Smooth muscle cell (in vitro differentiated cells): ENCODE measurements at regions not wholly inside any gene's neighbourhood (a gene's known extent, or its start where the extent isn't known, plus 50 kb on each side); places are given as distances from the start of the nearest gene placed in this dataset.

ENCODE experiments used
- DNase-seq: peaks from one replicate; lab custom pipeline; 2025; ENCODE audit not compliant: unreplicated experiment; lab: John Stamatoyannopoulos, UW
- H2AFZ ChIP-seq: fragments of 200-600 bp; sonication (generic); 2 replicates; pipeline ENCODE4 v1.6.0; 2016; ENCODE audit warnings: antibody characterized with exemption, low read depth, mild to moderate bottlenecking
- H3F3A ChIP-seq: fragments of 200-600 bp; sonication (generic); 2 replicates; pipeline ENCODE4 v1.6.0; 2017; ENCODE audit warnings: antibody characterized with exemption, low read depth
- H3K27ac ChIP-seq: fragments of 200-600 bp; sonication (generic); 2 replicates; pipeline ENCODE4 v1.5.1; 2016; ENCODE audit warnings: low read depth, mild to moderate bottlenecking
- H3K27me3 ChIP-seq: fragments of 200-600 bp; sonication (generic); 2 replicates; pipeline ENCODE4 v1.6.1; 2016; ENCODE audit warnings: low read depth, mild to moderate bottlenecking
- H3K36me3 ChIP-seq: fragments of 200-600 bp; sonication (generic); 2 replicates; pipeline ENCODE4 v1.5.1; 2016; ENCODE audit warnings: low read depth
- H3K4me1 ChIP-seq: fragments of 200-600 bp; sonication (generic); 2 replicates; pipeline ENCODE4 v1.5.1; 2016; ENCODE audit warnings: low read depth
- H3K4me2 ChIP-seq: fragments of 200-600 bp; sonication (generic); 2 replicates; pipeline ENCODE4 v1.6.0; 2016; ENCODE audit warnings: mild to moderate bottlenecking
- H3K4me3 ChIP-seq: fragments of 200-600 bp; sonication (generic); 2 replicates; pipeline ENCODE4 v1.5.1; 2016; ENCODE audit warnings: mild to moderate bottlenecking
- H3K79me2 ChIP-seq: fragments of 200-600 bp; sonication (generic); 2 replicates; pipeline ENCODE4 v1.6.0; 2016; ENCODE audit warnings: low read depth, mild to moderate bottlenecking
- H3K9ac ChIP-seq: fragments of 200-600 bp; sonication (generic); 2 replicates; pipeline ENCODE4 v1.6.0; 2016; ENCODE audit warnings: low read depth
- H3K9me3 ChIP-seq: fragments of 200-600 bp; sonication (generic); replicated peaks from 2 replicates; pipeline ENCODE4 v1.5.1; 2016; ENCODE audit warnings: low read depth
- H4K20me1 ChIP-seq: fragments of 200-600 bp; sonication (generic); 2 replicates; pipeline ENCODE4 v1.6.0; 2016; ENCODE audit warnings: low read depth
- CTCF ChIP-seq: fragments of 200-600 bp; sonication (generic); IDR thresholded peaks from 2 replicates; pipeline ENCODE4 v1.5.1; 2017; ENCODE audit warnings: borderline replicate concordance, mild to moderate bottlenecking, antibody characterized with exemption; ENCODE audit not compliant: insufficient read depth, poor library complexity, severe bottlenecking
- WGBS: methylation state at CpG from one replicate; pipeline ENCODE4 v1.1.7; 2016; ENCODE audit warnings: low lambda C conversion rate; 5-methylcytosine and 5-hydroxymethylcytosine counted together

- H3K9ac ChIP-seq: no peak overlapping the region
- no peak for DNase-seq
- H3K79me2 ChIP-seq: no peaks in the 10 kb centered on the region
- H3K4me3 ChIP-seq: no peak overlapping the region
- H4K20me1 ChIP-seq: no peaks in the 10 kb centered on the region
- H2AFZ ChIP-seq: no peak overlapping the region
- no peaks in the 10 kb centered on the region for H3K4me1 ChIP-seq
- no peaks in the 10 kb centered on the region for H3K36me3 ChIP-seq
- WGBS: 92% methylated on average over 3 of the region's 3 CpGs
- TF ChIP-seq CTCF: no peak
- H3K4me2 ChIP-seq: no peak overlapping the region
- H3K27me3 ChIP-seq: no peaks in the 10 kb centered on the region
- H3K27ac ChIP-seq: no peak overlapping the region
- H3F3A ChIP-seq: no peaks in the 10 kb centered on the region
- no peaks in the 10 kb centered on the region for H3K9me3 ChIP-seq
These were observed 174.4 kb downstream of the CARTPT start for GRCh38 chr5:71893451-71893850.

GRCh38 chr5:71894091-71894490, 175.0 kb downstream of the CARTPT start:
- Histone ChIP-seq H4K20me1 (no peaks in the 10 kb centered on the region), H3K27ac (no peak overlapping the region), H2AFZ (no peak overlapping the region), H3K4me3 (no peak overlapping the region), H3K4me1 (no peaks in the 10 kb centered on the region), H3K9me3 (no peaks in the 10 kb centered on the region), H3K79me2 (no peaks in the 10 kb centered on the region), H3F3A (no peaks in the 10 kb centered on the region), H3K36me3 (no peaks in the 10 kb centered on the region), H3K27me3 (no peaks in the 10 kb centered on the region), H3K4me2 (no peak overlapping the region), H3K9ac (no peak overlapping the region)
- TF ChIP-seq CTCF: no peak
- DNase-seq: no peak
- WGBS: 88% methylated on average over 3 of the region's 3 CpGs

GRCh38 chr5:71895546-71895945, 176.5 kb downstream of the CARTPT start:
- H3K4me3 ChIP-seq: no peak overlapping the region
- no peak for TF ChIP-seq CTCF
- no peaks in the 10 kb centered on the region for H3K27me3 ChIP-seq
- no peaks in the 10 kb centered on the region for H3K4me1 ChIP-seq
- no peaks in the 10 kb centered on the region for H3K9me3 ChIP-seq
- H4K20me1 ChIP-seq: no peaks in the 10 kb centered on the region
- H3K4me2 ChIP-seq: no peak overlapping the region
- no peak for DNase-seq
- H3F3A ChIP-seq: no peaks in the 10 kb centered on the region
- no peak overlapping the region for H3K9ac ChIP-seq
- no peaks in the 10 kb centered on the region for H3K36me3 ChIP-seq
- no peaks in the 10 kb centered on the region for H3K79me2 ChIP-seq
- WGBS: 86% methylated on average over 1 of the region's 1 CpG
- no peak overlapping the region for H2AFZ ChIP-seq
- H3K27ac ChIP-seq: no peak overlapping the region

- DNase-seq: no peak
- Histone ChIP-seq H3K4me2 (no peak overlapping the region), H3K4me1 (no peaks in the 10 kb centered on the region), H3K27me3 (no peaks in the 10 kb centered on the region), H2AFZ (no peak overlapping the region), H4K20me1 (no peaks in the 10 kb centered on the region), H3K9ac (no peak overlapping the region), H3K27ac (no peak overlapping the region), H3F3A (no peaks in the 10 kb centered on the region), H3K79me2 (no peaks in the 10 kb centered on the region), H3K4me3 (no peak overlapping the region), H3K36me3 (no peaks in the 10 kb centered on the region), H3K9me3 (no peaks in the 10 kb centered on the region)
- 97% methylated on average over 2 of the region's 2 CpGs for WGBS
- no peak for TF ChIP-seq CTCF
These were observed 180.8 kb downstream of the CARTPT start for GRCh38 chr5:71899865-71900342.
